OCI-M2 (cell line): ENCODE measurements at regions not wholly inside any gene's neighbourhood (a gene's known extent, or its start where the extent isn't known, plus 50 kb on each side); places are given as distances from the start of the nearest gene placed in this dataset.

Source experiments
- DNase-seq: peaks from one replicate; lab custom pipeline; 2025; ENCODE audit not compliant: unreplicated experiment; lab: John Stamatoyannopoulos, UW

DNA sequence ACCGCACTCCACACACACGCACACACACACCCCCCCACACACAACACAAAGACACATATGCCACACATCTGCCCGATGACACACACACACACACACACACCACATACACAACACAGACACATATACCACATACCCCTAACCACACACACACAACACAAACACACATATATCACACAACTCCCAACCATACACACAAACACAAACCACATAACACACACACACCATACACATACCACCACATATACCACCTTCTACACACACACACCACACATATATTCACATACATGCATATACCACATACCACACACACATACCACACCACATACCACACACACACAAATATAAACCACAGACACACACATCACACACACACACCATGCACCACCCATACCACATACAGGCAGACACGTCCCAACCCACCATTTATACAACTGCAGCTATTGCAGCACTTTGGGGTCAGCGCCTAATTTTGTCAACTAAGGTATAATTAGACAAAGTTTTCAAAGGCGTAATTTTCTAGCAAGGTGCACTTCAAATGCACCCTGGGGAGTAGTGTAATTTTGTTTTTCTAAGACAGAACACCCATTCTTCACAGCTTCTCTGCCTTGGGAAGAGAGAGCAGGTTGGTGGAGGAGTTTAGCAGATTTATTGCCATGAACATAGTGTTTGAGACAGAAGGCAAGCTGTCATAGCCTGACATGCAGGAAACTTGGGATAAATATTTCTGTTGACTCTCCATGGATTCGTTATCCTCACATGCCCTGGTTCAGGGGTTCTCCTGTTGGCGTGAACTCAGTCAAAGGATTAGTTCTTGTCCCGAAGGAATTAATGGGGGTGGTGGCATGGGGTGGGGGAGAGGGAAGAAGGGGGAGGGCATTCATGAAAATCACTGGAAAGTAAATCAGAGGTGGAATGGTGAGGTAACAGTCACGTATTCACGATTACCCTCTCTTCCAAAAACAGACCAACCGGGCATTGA is 416.1 kb downstream of the LPIN1 start:
- DNase-seq: no peak

DNA sequence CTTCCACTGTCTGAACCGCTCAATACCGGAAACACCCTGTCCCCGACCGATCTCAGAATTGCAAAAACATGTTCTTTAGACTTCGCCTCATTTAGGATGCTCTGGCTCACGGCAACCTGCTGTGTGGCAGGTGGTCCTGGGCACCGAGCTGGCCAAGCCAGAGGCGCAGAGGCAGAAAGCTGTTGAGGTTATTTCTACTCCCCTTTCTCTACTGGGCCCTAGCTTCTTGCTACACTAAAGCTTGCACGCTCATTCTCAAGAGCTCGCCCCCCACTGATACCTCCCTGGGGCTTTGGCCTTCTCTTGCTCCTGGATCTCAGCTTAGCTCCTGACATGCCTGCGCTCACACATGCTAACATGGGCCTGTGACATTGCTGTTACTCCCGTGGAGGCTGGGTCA is 417.4 kb downstream of the LPIN1 start:
- no peak for DNase-seq

DNA sequence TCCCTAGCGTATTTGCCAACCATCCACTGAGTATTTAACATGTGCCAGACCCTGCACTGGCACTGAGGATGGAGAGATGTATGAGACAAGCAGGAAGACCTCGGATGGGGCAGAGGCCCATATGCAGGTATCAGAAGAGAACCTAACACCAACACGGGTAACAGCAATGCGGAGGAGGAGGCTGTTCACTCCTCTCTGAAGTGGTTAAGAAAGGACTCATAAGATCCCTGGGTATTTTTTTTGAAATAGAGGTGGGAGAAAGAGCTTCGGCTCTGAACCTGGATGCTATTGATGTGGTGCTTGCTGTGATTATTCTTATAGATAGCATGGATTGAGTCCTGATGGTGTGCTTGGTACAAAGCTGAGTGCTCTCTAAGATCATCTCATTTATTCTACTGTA is 418.3 kb downstream of the LPIN1 start:
- no peak for DNase-seq

DNA sequence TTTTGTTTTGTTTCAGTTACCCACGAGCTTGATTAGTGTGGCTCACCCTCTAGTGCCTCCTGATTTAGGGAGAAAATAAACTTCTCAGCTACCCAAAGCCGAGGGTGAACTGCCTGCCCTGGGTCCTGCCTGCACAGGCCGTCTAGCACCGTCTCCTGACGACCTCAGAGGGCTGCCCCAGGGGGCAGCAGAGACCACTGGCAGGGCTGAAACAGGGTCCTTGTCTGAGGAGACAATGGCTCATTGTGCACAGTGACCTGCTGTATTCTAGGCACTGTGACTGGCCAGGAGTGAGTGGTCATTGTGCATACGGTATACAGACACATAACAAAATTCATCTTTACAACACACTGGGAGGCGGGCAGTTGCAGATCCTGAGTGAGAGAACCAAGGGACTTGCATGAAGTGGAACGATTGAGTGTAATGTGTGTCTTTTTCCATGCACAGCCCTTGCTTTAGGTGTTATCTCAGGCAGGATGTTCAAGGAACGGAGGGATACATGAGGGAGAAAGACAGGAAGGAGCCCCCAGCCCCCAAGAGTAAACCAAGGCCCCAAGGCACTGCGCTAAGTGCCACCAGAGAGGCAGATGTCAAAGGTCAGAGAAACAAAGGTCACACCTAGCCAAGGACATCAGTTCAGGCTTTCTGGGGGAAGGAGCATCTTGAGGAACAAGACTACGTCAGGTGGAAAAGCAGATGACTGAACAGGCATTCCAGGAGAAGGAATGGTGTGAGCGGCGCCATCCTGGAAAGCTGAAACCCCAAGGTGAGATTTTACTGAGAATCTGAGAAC is 421.3 kb downstream of the LPIN1 start:
- DNase-seq: no peak

DNA sequence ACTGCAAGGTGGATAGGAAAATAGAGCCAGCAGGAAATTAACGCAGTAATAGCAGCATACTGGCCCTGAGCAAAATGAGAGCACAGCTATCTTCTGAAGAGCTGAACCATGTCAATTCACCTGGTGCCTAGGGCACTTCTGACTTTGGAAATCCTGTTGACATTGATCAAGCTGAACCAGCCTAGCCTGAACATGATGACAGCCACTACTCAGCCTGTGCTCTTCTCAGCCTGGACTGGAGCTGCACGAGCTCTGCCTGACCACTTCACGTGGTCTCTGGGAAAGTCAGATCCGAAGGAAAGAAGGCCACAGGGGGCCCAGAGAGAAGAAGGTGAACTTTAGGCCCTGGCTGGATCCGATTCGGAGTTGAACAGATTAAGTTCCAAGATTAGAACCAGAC is 421.9 kb downstream of the LPIN1 start:
- no peak for DNase-seq

DNA sequence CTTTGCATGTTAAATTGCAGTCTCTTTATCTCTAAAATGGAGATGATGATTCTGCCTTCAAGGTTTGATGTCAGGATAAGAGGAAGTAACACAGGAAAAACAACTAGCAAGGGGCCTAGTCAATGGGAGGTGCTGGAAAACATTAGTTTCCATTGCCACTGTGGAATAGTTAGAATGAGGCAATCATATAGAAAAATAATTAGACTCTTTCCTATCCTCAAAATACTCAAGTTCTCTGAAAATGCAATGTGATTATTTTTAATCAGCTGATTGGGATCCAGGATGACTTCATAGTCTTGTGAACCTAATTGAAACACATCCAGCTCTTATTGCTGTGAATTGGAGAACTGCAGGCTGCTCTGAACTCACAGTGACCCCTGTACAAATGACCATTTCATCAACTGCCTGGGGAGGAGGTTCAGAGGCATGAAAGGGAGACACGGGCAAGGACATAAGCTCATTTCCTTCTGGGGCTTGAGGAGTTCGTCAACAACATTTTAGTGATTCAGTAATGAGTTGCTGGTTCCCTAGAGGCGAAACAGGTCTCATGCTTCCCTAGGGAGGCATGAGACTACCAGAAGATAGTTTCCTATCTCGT is 422.5 kb downstream of the LPIN1 start:
- DNase-seq: no peak

DNA sequence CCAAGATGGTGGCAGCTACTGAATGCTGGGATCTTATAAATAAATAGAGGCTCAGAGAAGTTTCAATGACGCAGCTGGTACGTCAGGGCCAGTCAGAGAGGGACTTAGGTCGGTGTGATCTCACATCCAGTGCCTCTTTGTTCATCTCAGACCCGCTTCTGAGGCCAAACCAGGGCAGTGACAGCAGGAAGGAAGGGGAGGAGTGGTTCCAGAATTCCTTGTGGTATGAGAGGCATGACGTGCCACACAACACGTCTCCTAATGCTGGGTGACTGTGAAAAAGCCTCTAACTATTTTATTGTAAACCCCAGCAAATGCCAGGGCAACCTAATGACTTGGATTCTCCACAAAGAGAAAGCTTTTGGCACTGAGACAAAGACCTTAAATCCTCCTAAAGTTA is 423.3 kb downstream of the LPIN1 start:
- no peak for DNase-seq

DNA sequence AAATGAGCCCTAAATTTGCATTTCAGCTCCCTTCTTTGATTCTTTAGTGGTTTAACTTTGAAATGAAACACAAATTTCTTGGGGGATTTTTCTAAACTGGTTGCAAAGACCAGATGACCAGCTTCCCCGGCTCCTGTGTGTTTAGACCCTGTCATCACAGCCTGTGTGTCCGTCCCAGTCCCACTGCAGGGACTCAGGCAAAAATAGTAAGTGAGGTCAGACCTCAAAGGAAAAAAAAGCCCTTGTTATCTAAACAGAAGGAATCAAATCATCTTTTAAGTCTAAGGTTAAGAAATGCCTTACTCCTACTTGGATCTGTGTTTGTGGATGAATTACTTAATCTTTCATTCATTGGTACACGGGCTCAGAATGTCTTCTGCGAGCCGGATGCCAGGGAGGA is 423.7 kb downstream of the LPIN1 start:
- DNase-seq: no peak

DNA sequence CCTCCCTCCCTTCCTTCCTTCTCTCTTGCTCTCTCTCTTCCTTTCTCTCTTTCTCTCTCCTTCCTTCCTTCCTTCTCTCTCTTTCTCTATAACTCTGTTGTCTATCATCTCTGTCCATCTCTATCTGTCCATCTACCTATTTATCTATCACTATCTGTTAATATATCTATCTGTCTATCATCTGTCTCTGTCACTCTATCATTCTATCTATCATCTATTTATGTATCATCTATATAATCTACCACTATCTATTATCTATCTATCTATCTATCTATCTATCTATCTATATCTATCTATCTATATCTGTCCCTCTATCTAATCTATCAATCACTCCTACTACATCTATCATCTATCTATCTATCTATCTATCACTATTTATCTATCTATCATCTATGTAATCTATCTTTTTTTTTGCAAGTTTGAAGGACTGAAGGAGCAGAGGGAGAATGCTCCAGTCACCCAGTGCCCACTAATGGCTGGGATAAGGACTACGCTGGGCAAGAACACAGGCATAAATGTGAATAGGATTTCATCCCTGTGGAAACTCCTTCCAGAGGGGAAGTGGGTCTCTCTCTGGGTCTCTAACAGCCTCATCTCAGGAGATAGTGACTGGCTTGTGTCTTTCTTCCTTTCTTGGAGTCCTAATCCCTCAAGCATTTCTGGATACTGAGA is 427.0 kb downstream of the LPIN1 start:
- DNase-seq: no peak

DNA sequence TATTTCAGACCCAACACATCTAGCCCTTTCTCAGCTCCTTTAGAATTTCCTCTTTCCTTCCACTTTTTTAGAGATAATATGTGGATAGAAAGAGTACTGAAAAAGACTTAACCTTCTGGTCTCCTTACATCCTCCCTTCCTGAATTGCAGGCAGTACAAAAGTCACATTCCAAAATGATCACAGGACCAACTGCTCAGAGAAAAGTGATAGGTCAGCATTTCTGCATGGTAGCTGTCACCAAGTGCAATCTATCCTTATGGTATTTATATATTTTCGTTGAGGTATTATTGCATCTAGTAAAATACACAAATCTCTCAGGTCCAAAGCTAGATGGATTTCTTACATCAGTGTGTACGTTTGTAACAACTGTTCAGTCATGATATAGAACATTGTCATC is 427.5 kb downstream of the LPIN1 start:
- no peak for DNase-seq

DNA sequence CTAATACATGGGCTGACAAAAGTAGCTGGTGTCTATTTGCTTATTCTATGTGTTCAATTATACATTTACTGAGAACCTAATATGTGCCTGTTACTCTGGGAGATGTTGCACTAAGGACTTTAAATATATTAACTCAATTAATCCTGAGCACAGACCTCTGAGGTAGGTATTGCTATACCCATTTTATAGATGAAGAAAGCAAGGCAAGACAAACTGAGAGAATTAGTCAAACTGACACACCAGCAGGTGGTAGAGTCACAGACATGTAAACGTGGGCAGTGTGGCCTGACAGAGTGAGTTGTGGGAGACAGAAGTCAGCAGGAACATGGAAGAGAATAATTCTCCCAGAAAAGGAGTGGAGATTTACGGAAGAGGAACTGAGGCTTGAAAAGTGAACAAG is 428.9 kb downstream of the LPIN1 start:
- no peak for DNase-seq

DNA sequence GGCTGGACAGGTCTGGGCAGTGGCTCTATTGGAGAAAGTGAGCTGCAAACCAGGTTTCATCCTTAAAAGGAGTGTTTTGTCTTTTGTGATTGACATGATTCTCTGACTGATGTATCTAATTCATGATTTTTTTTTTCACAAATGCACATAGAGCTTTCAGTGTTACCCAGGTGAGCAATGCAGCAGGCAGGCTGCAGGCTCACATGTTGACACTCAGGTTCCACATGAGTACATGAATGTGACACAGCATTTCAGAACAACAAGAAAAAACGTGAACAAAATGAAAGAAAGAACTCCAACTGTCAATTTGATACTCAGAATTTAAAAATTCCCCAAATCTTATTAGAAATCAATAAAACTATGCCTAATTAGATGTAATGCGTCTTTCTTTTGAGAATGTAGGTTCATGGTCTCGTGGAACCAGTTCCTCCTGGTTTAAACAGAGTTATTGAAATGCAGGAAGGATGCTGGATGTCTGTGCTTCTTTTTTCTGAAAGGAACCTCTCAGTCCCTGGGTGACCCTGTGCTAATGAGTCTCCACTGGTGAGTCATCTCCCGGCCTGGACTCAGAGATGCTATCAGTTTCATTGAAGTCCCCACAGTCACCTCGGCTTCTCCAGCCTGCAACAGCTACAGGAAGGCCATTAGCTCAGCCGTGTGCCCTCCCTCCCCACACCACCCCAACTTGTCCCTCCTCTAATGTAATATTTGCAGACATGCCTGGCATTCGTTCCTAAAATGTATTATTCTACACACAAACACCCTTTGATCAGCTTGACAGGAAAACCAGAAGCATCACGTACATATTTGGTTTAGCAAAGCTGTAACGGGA is 430.4 kb downstream of the LPIN1 start:
- no peak for DNase-seq

DNA sequence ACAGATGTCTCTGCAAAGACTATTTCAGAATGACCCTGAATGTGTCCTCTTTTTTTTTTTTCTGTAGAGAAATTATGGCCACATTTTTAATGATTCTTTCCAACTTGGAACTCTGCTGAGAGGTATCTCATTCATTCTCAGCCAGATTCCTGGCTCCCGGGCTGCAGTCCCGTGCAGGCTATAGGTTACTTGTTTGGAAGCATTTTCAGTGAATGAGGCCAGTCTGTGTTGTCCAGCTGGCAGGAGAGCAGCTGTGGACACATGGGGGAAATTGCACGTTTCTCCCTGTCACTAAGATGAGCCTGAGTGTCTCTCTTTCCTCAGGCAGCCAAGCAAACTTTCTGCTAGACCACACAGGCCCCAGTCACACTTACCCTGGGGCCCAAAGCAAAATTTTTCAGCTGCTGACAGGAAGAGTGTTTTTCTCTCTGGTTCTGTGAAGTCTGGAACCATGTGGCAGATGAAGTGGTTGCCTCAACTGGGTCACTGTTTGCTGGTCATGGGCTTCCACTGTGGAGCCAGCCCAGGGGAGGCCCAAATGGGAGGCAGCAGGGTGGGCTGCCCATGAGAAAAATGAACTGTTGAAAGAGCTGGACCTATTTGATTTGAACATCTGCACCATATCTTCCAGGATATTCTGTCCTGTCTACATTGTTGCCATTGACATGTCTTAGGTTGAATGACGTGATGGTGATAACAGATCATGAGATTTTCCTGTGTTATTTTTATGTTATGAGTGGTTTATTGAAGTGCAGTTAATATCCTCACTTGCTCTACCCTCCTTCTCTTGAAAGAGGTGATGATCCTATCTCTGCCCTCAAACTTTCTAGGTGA is 431.2 kb downstream of the LPIN1 start:
- DNase-seq: no peak

DNA sequence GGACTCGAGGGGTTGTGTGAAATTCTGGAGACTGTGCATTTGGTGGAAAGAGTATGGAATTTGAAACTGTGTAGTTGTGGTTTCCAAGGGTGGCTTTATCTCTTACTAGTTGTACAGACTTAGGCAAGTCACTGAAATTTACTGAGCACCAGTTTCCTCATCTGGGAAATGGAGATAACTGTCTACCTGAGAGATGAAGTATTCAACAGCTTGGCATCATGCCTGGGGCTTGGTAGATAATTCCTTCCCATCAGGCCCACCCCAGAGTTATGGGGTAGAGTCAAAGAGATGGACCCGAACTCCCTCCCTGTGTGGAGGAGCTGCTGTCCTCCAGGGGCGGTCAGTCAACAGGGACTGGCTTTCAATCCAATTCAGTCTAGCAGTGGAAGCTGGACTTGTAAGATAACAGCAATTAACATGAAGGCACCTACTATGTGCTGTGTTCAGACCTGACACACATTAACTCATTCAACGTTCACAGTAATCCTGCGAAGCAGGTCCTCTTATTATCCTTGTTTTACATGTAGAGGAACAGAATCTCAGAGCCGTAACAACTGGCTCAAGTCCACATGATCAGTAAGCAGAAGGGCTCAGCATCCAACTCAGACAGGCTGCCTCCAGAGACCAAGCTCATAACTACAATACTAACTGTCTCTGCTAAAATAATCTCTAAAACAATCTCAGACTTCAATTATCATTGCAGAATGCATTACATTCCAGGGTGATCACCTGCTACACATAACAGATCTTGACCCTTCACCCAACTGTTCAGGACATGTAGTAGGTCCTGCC is 432.1 kb downstream of the LPIN1 start:
- no peak for DNase-seq

DNA sequence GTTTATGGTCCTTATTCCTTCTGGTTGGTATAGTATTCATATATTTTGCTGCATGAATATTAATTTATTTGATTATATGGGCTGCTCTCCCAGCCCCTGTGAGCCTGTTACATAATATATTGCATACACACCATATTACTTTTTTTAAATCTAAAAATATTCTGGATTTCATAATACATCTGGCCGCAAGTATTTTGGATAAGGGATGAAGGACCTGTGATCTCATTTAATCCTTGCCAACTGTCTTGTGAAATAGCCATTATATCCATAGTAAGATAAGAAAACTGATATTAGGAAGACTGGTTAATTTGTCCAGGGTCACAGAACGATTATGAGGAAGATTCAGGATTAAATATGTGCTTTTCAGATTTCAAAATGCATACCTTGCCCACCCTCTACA is 433.6 kb downstream of the LPIN1 start:
- DNase-seq: no peak

DNA sequence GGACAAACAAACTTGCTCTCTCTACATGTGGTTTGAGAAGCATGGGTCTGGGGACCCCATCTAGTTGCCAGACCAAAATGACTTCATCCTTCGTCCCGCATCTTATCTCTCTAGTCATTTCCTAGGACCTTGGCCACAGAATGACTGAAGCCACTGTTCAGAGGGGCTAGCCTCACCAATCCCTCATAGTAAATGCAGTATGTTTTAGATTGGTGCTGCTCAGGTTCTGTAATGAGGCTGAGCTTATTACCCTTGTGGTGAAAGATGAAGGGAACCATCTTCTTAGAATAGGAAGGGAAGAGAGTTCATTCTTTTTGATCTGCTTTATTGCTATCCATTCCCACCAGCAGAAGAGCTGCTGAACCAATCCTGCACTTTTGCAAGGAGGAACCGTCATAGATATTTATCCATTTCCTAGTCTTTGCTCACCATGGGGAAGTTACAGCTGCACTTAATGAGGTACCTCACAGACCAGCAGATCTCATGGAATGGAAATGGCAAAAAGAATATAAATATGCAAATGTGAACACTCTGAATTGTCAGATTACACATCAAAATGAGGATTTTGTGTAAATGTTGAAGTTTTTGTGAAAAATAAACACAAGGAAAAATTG is 436.7 kb downstream of the LPIN1 start:
- DNase-seq: no peak

DNA sequence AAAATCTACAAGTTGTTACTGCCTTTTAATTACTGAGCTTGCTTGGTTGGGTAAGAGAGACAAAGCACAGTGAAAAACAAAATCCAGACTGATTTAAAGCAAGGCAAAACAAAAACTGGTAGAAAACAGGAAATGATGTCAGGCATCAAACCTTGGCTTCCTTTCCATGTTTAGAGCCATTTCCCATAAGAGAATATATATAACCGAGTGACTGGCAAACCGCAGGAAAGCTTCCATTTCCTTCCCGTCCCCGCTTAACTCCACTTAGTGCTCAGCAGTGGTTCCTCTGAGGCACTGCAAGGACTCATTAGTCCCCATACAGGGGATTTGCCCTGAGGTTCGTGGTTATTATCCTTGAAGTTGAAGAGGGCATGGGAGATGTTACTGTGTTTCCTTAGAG is 446.3 kb downstream of the LPIN1 start:
- no peak for DNase-seq

DNA sequence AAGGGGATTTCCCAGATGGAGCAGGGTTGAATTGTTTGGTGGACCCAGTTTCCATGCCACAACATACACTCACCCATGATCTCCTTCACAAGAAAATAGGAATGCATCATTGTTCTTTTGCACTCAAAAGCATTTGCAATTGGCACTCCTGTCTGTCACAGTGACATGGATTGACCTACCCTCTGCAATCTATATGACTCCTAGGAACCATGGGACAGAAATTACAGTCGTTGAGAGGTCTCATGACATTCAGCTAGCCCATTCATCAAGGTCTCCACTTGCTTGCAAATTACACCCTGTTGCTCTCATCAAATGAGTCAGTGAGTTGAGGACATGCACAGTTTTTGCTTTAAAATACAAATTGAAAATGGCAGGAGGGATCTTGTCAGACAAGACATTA is 448.5 kb downstream of the LPIN1 start:
- DNase-seq: no peak
